A549 (cell line): ENCODE measurements at regions not wholly inside any gene's neighbourhood (a gene's known extent, or its start where the extent isn't known, plus 50 kb on each side); places are given as distances from the start of the nearest gene placed in this dataset.

Experiments used
- CEBPB ChIP-seq, 2 experiments: fragments of >200 bp in 1 of 2; sonication (Bioruptor Twin) in 1 of 2; formaldehyde crosslinking in 1 of 2; IDR thresholded peaks; 2 replicates each; pipeline ENCODE4 v1.6.1; 2012 to 2016
- CHD2 ChIP-seq: fragments of 150-350 bp; IDR thresholded peaks from 2 replicates; pipeline ENCODE4 v1.6.1; 2014; ENCODE audit warnings: low read length; ENCODE audit not compliant: partially characterized antibody
- CTCF ChIP-seq: fragments of >200 bp; sonication (Bioruptor Twin); formaldehyde crosslinking; IDR thresholded peaks from 3 replicates; pipeline ENCODE4 v1.5.1; 2016
- JUNB ChIP-seq: fragments of >200 bp; sonication (Bioruptor Twin); formaldehyde crosslinking; IDR thresholded peaks from 2 replicates; pipeline ENCODE4 v1.6.1; 2016
- MAZ ChIP-seq: fragments of 150-350 bp; IDR thresholded peaks from 2 replicates; pipeline ENCODE4 v1.6.1; 2014; ENCODE audit warnings: antibody characterized with exemption, low read depth, low read length, borderline replicate concordance
- MYC ChIP-seq: IDR thresholded peaks from 2 replicates; pipeline ENCODE4 v1.6.1; 2012; ENCODE audit warnings: mild to moderate bottlenecking, inconsistent platforms, low read length, improper control_type of control experiment, borderline replicate concordance
- NFE2L2 ChIP-seq: fragments of 150-350 bp; conservative IDR thresholded peaks from 2 replicates; pipeline ENCODE4 v1.6.1; 2014; ENCODE audit warnings: low read length
- NR3C1 ChIP-seq: fragments of >200 bp; sonication (Bioruptor Twin); formaldehyde crosslinking; IDR thresholded peaks from 3 replicates; pipeline ENCODE4 v1.6.1; 2017
- POLR2A ChIP-seq: IDR thresholded peaks from 2 replicates; pipeline ENCODE4 v1.6.1; 2012; ENCODE audit warnings: mild to moderate bottlenecking, low read length
- RAD21 ChIP-seq, 2 experiments: fragments of >200 bp in 1 of 2; sonication (Bioruptor Twin) in 1 of 2; formaldehyde crosslinking in 1 of 2; IDR thresholded peaks in 1 of 2; conservative IDR thresholded peaks in 1 of 2; 2 replicates in 1 of 2; 3 replicates in 1 of 2; pipeline ENCODE4 v1.6.1; 2012 to 2018; ENCODE audit warnings: inconsistent platforms in 1 of 2
- REST ChIP-seq: fragments of 200-600 bp; sonication (generic); IDR thresholded peaks from 2 replicates; pipeline ENCODE4 v1.6.1; 2016; ENCODE audit warnings: antibody characterized with exemption, mild to moderate bottlenecking, moderate library complexity
- RFX5 ChIP-seq: fragments of 450-650 bp; IDR thresholded peaks from 2 replicates; pipeline ENCODE4 v1.7.1; 2014; ENCODE audit warnings: antibody characterized with exemption, mild to moderate bottlenecking, moderate library complexity
- SMC3 ChIP-seq: fragments of >200 bp; sonication (Bioruptor Twin); formaldehyde crosslinking; IDR thresholded peaks from 3 replicates; pipeline ENCODE4 v1.6.1; 2018; ENCODE audit warnings: inconsistent platforms

- TF ChIP-seq POLR2A = no peak
- TF ChIP-seq NR3C1 = no peak
- no peak for TF ChIP-seq CTCF
- TF ChIP-seq CEBPB (IDR thresholded peaks at IDR 0.05) = no peak
- TF ChIP-seq CHD2 = no peak
- TF ChIP-seq NFE2L2 = no peak
- no peak for TF ChIP-seq SMC3
- no peak for TF ChIP-seq JUNB
- TF ChIP-seq MAZ = no peak
- TF ChIP-seq REST = no peak
- TF ChIP-seq RAD21 (conservative IDR thresholded peaks at IDR 0.05 in 1 of 2, IDR thresholded peaks at IDR 0.05 in 1 of 2) = no peak
- TF ChIP-seq RFX5 = no peak
- TF ChIP-seq MYC = no peak
These were observed 424.0 kb upstream of the NECTIN3 start for GRCh38 chr3:110647586-110647985.
